Naive thymus-derived CD4-positive, alpha-beta T cell (primary cell): ENCODE measurements at regions not wholly inside any gene's neighbourhood (a gene's known extent, or its start where the extent isn't known, plus 50 kb on each side); places are given as distances from the start of the nearest gene placed in this dataset.

Source experiments
- ATAC-seq: fragments of 150-1000 bp; cut with Tn5 transposase; 2 replicates; pipeline ENCODE4 v1.10.0; 2021; ENCODE audit warnings: mild to moderate bottlenecking, moderate library complexity
- CTCF ChIA-PET: fragments of 350-600 bp; sonication (Branson Sonifier 250); formaldehyde crosslinking; loops from one replicate; lab custom pipeline; 2021; ENCODE audit warnings: antibody characterized with exemption; lab: Charles Lee
- POLR2A ChIA-PET: fragments of 350-600 bp; sonication (Branson Sonifier 250); formaldehyde crosslinking; loops from one replicate; lab custom pipeline; 2021; ENCODE audit warnings: antibody characterized with exemption, inconsistent platforms; lab: Charles Lee
- DNase-seq, 9 donors: peaks; one replicate each; pipeline versions ENCODE4 v3.0.0 to v3.0.0-alpha.2; 2020 to 2022; ENCODE audit warnings: mixed read lengths in 1 of 9
- H3K27ac ChIP-seq: one replicate; pipeline ENCODE4 v1.7.0; 2013; ENCODE audit warnings: mild to moderate bottlenecking, low read depth, low read length, moderate library complexity
- H3K27me3 ChIP-seq, 2 donors: one replicate each; pipeline ENCODE4 v1.7.0; 2013; ENCODE audit warnings: low read length in 2 of 2, mild to moderate bottlenecking in 2 of 2, moderate library complexity in 2 of 2; ENCODE audit not compliant: control insufficient read depth in 2 of 2, insufficient read depth in 2 of 2
- H3K36me3 ChIP-seq, 3 experiments: 1 replicate in 2 of 3; 2 replicates in 1 of 3; pipeline ENCODE4 v1.7.0; 2013; ENCODE audit warnings: low read length in 3 of 3, mild to moderate bottlenecking in 3 of 3, moderate library complexity in 1 of 3; ENCODE audit not compliant: insufficient read depth in 3 of 3, control insufficient read depth in 2 of 3
- H3K4me1 ChIP-seq, 2 donors: one replicate each; pipeline ENCODE4 v1.7.0; 2013; ENCODE audit warnings: low read length in 2 of 2, mild to moderate bottlenecking in 2 of 2, moderate library complexity in 1 of 2; ENCODE audit not compliant: control insufficient read depth in 2 of 2, insufficient read depth in 2 of 2
- H3K4me3 ChIP-seq: 2 replicates; pipeline ENCODE4 v1.7.0; 2013; ENCODE audit warnings: mild to moderate bottlenecking, low read length
- H3K9me3 ChIP-seq, 3 experiments: 1 replicate in 2 of 3; 2 replicates in 1 of 3; pipeline ENCODE4 v1.7.0; 2013; ENCODE audit warnings: low read length in 3 of 3; ENCODE audit not compliant: control insufficient read depth in 2 of 3
- H3K27ac Mint-ChIP-seq, 9 donors: one replicate each; pipeline ENCODE4 v1.8.0; 2020 to 2022; ENCODE audit warnings: mixed read lengths in 9 of 9, mild to moderate bottlenecking in 8 of 9, moderate library complexity in 5 of 9, inconsistent platforms in 2 of 9
- H3K27me3 Mint-ChIP-seq, 5 donors: one replicate each; pipeline ENCODE4 v1.8.0; 2021 to 2022; ENCODE audit warnings: mixed read lengths in 5 of 5, mild to moderate bottlenecking in 1 of 5
- H3K36me3 Mint-ChIP-seq, 5 donors: one replicate each; pipeline ENCODE4 v1.8.0; 2020 to 2022; ENCODE audit warnings: mixed read lengths in 5 of 5, mild to moderate bottlenecking in 3 of 5, inconsistent platforms in 1 of 5
- H3K4me1 Mint-ChIP-seq, 7 donors: one replicate each; pipeline ENCODE4 v1.8.0; 2020 to 2022; ENCODE audit warnings: mixed read lengths in 7 of 7, mild to moderate bottlenecking in 3 of 7, inconsistent platforms in 1 of 7
- H3K4me3 Mint-ChIP-seq, 10 donors: one replicate each; pipeline ENCODE4 v1.8.0; 2020 to 2022; ENCODE audit warnings: mild to moderate bottlenecking in 10 of 10, mixed read lengths in 10 of 10, moderate library complexity in 6 of 10, inconsistent platforms in 2 of 10
- H3K9me3 Mint-ChIP-seq, 11 donors: one replicate each; pipeline ENCODE4 v1.8.0; 2020 to 2022; ENCODE audit warnings: mixed read lengths in 11 of 11, mild to moderate bottlenecking in 4 of 11, inconsistent platforms in 1 of 11, moderate library complexity in 1 of 11
- intact Hi-C, 2 donors: fragments of 100-400 bp; cut with micrococcal nuclease; formaldehyde crosslinking; loops; one replicate each; pipeline ENCODE4 v1.15.1; 2023

- POLR2A ChIA-PET, result no interaction called here
- no peak for ATAC-seq
- Histone ChIP-seq H3K27me3 (no peaks in the 10 kb centered on the region), H3K27ac (no peak overlapping the region), H3K36me3 (no peaks in the 10 kb centered on the region), H3K4me1 (no peaks in the 10 kb centered on the region), H3K9me3 (no peaks in the 10 kb centered on the region), H3K4me3 (no peak overlapping the region)
- CTCF ChIA-PET, result no interaction called here
- peaks cover 0 to 4% (median 0%) of the 10 kb centered on the region in 11 donors for H3K9me3 Mint-ChIP-seq
- no peak for DNase-seq
- H3K27ac Mint-ChIP-seq, result no peak overlapping the region
- H3K4me3 Mint-ChIP-seq, result no peak overlapping the region
- H3K27me3 Mint-ChIP-seq, result peaks cover 0 to 2% (median 0%) of the 10 kb centered on the region in 5 donors
- H3K36me3 Mint-ChIP-seq, result peaks cover 0 to 3% (median 0%) of the 10 kb centered on the region in 5 donors
- H3K4me1 Mint-ChIP-seq, result no peaks in the 10 kb centered on the region
- intact Hi-C loops, result no loop called here
These were observed 97.2 kb upstream of the SPIN1 start for GRCh38 chr9:88291056-88291455.

GRCh38 chr9:88289532-88289931 is 98.7 kb upstream of the SPIN1 start:
- no peaks in the 10 kb centered on the region for H3K4me1 ChIP-seq
- no peaks in the 10 kb centered on the region for H3K27me3 ChIP-seq
- CTCF ChIA-PET, result no interaction called here
- no peak overlapping the region for H3K4me3 ChIP-seq
- H3K9me3 Mint-ChIP-seq, result peaks cover 2 to 13% (median 9%) of the 10 kb centered on the region in 11 donors
- no peak overlapping the region for H3K27ac ChIP-seq
- ATAC-seq (no peak), DNase-seq (no peak)
- intact Hi-C loops, result no loop called here
- H3K36me3 Mint-ChIP-seq, result peaks cover 3 to 11% (median 4%) of the 10 kb centered on the region in 5 donors
- POLR2A ChIA-PET, result no interaction called here
- H3K27ac Mint-ChIP-seq, result peak overlapping the region in 1 of 9 donors; percentile 72
- no peak overlapping the region for H3K4me3 Mint-ChIP-seq
- no peaks in the 10 kb centered on the region for H3K4me1 Mint-ChIP-seq
- no peaks in the 10 kb centered on the region for H3K36me3 ChIP-seq
- H3K9me3 ChIP-seq, result no peaks in the 10 kb centered on the region
- peaks cover 0 to 2% (median 0%) of the 10 kb centered on the region in 5 donors for H3K27me3 Mint-ChIP-seq

GRCh38 chr9:88287972-88288371 is 100.3 kb upstream of the SPIN1 start:
- intact Hi-C loops, result no loop called here
- CTCF ChIA-PET, result no interaction called here
- peaks cover 0 to 2% (median 0%) of the 10 kb centered on the region in 5 donors for H3K27me3 Mint-ChIP-seq

GRCh38 chr9:88280816-88281382 is 107.3 kb upstream of the SPIN1 start:
- peaks cover 0 to 4% of the 10 kb centered on the region in 2 donors for H3K4me1 ChIP-seq
- ATAC-seq (no peak), DNase-seq (no peak)
- H3K27ac ChIP-seq, result no peak overlapping the region
- no peak overlapping the region for H3K4me3 ChIP-seq
- H3K27me3 Mint-ChIP-seq, result peaks cover 0 to 6% (median 0%) of the 10 kb centered on the region in 5 donors
- H3K9me3 ChIP-seq, result peaks cover 0 to 2% (median 0%) of the 10 kb centered on the region in 3 experiments
- ChIA-PET CTCF (no interaction called here), POLR2A (no interaction called here)
- H3K9me3 Mint-ChIP-seq, result peaks cover 6 to 26% (median 18%) of the 10 kb centered on the region in 11 donors
- no peaks in the 10 kb centered on the region for H3K27me3 ChIP-seq
- H3K4me1 Mint-ChIP-seq, result peaks cover 8 to 16% (median 10%) of the 10 kb centered on the region in 7 donors
- intact Hi-C loops, result no loop called here
- H3K4me3 Mint-ChIP-seq, result peak overlapping the region in 2 of 10 donors; percentile 12 to 60
- no peak overlapping the region for H3K27ac Mint-ChIP-seq
- no peaks in the 10 kb centered on the region for H3K36me3 ChIP-seq
- peaks cover 4 to 24% (median 10%) of the 10 kb centered on the region in 5 donors for H3K36me3 Mint-ChIP-seq

More at GRCh38 chr9:88287972-88288371, 100.3 kb upstream of the SPIN1 start:
- no peak overlapping the region for H3K4me3 ChIP-seq
- H3K27ac Mint-ChIP-seq, result no peak overlapping the region
- no peak for ATAC-seq
- peaks cover 5 to 20% (median 16%) of the 10 kb centered on the region in 11 donors for H3K9me3 Mint-ChIP-seq
- POLR2A ChIA-PET, result no interaction called here
- no peaks in the 10 kb centered on the region for H3K36me3 ChIP-seq
- no peak for DNase-seq
- H3K4me3 Mint-ChIP-seq, result no peak overlapping the region
- H3K9me3 ChIP-seq, result peaks cover 0 to 2% (median 0%) of the 10 kb centered on the region in 3 experiments
- H3K4me1 ChIP-seq, result no peaks in the 10 kb centered on the region
- no peaks in the 10 kb centered on the region for H3K4me1 Mint-ChIP-seq
- H3K27me3 ChIP-seq, result no peaks in the 10 kb centered on the region
- peaks cover 5 to 16% (median 10%) of the 10 kb centered on the region in 5 donors for H3K36me3 Mint-ChIP-seq
- H3K27ac ChIP-seq, result no peak overlapping the region

- intact Hi-C loops, result no loop called here
- Histone ChIP-seq H3K36me3 (no peaks in the 10 kb centered on the region), H3K27ac (no peak overlapping the region), H3K4me1 (peaks cover 0 to 4% of the 10 kb centered on the region in 2 donors), H3K27me3 (no peaks in the 10 kb centered on the region), H3K4me3 (no peak overlapping the region), H3K9me3 (no peaks in the 10 kb centered on the region)
- Mint-ChIP-seq H3K4me3 (no peak overlapping the region), H3K36me3 (peaks cover 0 to 10% (median under 1%) of the 10 kb centered on the region in 5 donors), H3K9me3 (peaks cover under 1 to 7% (median 6%) of the 10 kb centered on the region in 11 donors), H3K27me3 (peaks cover 0 to 6% (median 0%) of the 10 kb centered on the region in 5 donors), H3K27ac (no peak overlapping the region), H3K4me1 (peaks cover 8 to 26% (median 10%) of the 10 kb centered on the region in 7 donors)
- ATAC-seq (no peak), DNase-seq (no peak)
- ChIA-PET POLR2A (no interaction called here), CTCF (no interaction called here)
These were observed 110.2 kb upstream of the SPIN1 start for GRCh38 chr9:88278036-88278435.

GRCh38 chr9:88274078-88274477 is 114.2 kb upstream of the SPIN1 start:
- POLR2A ChIA-PET, result no interaction called here

GRCh38 chr9:88272986-88273385 is 115.3 kb upstream of the SPIN1 start:
- intact Hi-C loops, result no loop called here
- no peak overlapping the region for H3K27ac ChIP-seq
- Mint-ChIP-seq H3K27ac (no peak overlapping the region), H3K9me3 (peaks cover 0 to 5% (median 0%) of the 10 kb centered on the region in 11 donors), H3K27me3 (peaks cover 0 to 6% (median 0%) of the 10 kb centered on the region in 5 donors), H3K4me3 (no peak overlapping the region), H3K4me1 (peaks cover 0 to 13% (median 0%) of the 10 kb centered on the region in 7 donors), H3K36me3 (peaks cover 0 to 5% (median 0%) of the 10 kb centered on the region in 5 donors)
- H3K4me3 ChIP-seq, result no peak overlapping the region
- H3K4me1 ChIP-seq, result no peaks in the 10 kb centered on the region
- DNase-seq (no peak), ATAC-seq (no peak)
- CTCF ChIA-PET, result no interaction called here
- H3K9me3 ChIP-seq, result no peaks in the 10 kb centered on the region
- no peaks in the 10 kb centered on the region for H3K36me3 ChIP-seq
- no peaks in the 10 kb centered on the region for H3K27me3 ChIP-seq
- POLR2A ChIA-PET, result no interaction called here

More at GRCh38 chr9:88274078-88274477, 114.2 kb upstream of the SPIN1 start:
- H3K4me1 Mint-ChIP-seq, result peaks cover 0 to 13% (median 0%) of the 10 kb centered on the region in 7 donors
- H3K27me3 Mint-ChIP-seq, result peaks cover 0 to 6% (median 0%) of the 10 kb centered on the region in 5 donors
- Histone ChIP-seq H3K4me3 (no peak overlapping the region), H3K9me3 (no peaks in the 10 kb centered on the region), H3K27me3 (no peaks in the 10 kb centered on the region), H3K27ac (no peak overlapping the region), H3K4me1 (no peaks in the 10 kb centered on the region), H3K36me3 (no peaks in the 10 kb centered on the region)
- H3K4me3 Mint-ChIP-seq, result no peak overlapping the region
- no peak overlapping the region for H3K27ac Mint-ChIP-seq
- ATAC-seq (no peak), DNase-seq (no peak)
- H3K36me3 Mint-ChIP-seq, result peaks cover 0 to 5% (median 0%) of the 10 kb centered on the region in 5 donors
- intact Hi-C loops, result no loop called here
- peaks cover 0 to 3% (median 0%) of the 10 kb centered on the region in 11 donors for H3K9me3 Mint-ChIP-seq
- CTCF ChIA-PET, result no interaction called here
